HEK293T (cell line): ENCODE measurements at regions not wholly inside any gene's neighbourhood (a gene's known extent, or its start where the extent isn't known, plus 50 kb on each side); places are given as distances from the start of the nearest gene placed in this dataset.
"Not testable (repeated sequence)": the region's sequence is repeated elsewhere in the genome, so short reads cannot be mapped to it uniquely, and the experiment has no call there.

Experiments used
- CTCF ChIA-PET: fragments of 350-600 bp; formaldehyde crosslinking; extraction: SDS; loops from one replicate; lab custom pipeline; 2021; ENCODE audit warnings: antibody characterized with exemption, inconsistent platforms; lab: Yijun Ruan, JAX
- POLR2A ChIA-PET: fragments of 350-600 bp; formaldehyde crosslinking; extraction: SDS; loops from one replicate; lab custom pipeline; 2020; ENCODE audit warnings: antibody characterized with exemption, inconsistent platforms; lab: Yijun Ruan, JAX
- DNase-seq: peaks from one replicate; pipeline ENCODE4 v3.0.0; 2012; ENCODE audit warnings: mixed read lengths; ENCODE audit errors: extremely low spot score
- ARNT ChIP-seq: fragments of 450-650 bp; IDR thresholded peaks from 2 replicates; pipeline ENCODE4 v1.6.1; 2017; ENCODE audit warnings: mild to moderate bottlenecking
- BHLHE40 ChIP-seq: fragments of 450-650 bp; IDR thresholded peaks from 2 replicates; pipeline ENCODE4 v1.6.1; 2016; ENCODE audit warnings: mild to moderate bottlenecking, moderate library complexity, borderline replicate concordance
- CTBP1 ChIP-seq: fragments of 450-650 bp; IDR thresholded peaks from 2 replicates; pipeline ENCODE4 v1.6.1; 2016; ENCODE audit warnings: borderline replicate concordance
- ELF4 ChIP-seq: fragments of 450-650 bp; IDR thresholded peaks from 2 replicates; pipeline ENCODE4 v1.6.1; 2017; ENCODE audit warnings: antibody characterized with exemption
- FOXA1 ChIP-seq: fragments of 450-650 bp; IDR thresholded peaks from 2 replicates; pipeline ENCODE4 v1.6.1; 2016; ENCODE audit warnings: mild to moderate bottlenecking
- FOXK2 ChIP-seq: fragments of 450-650 bp; IDR thresholded peaks from 2 replicates; pipeline ENCODE4 v1.6.1; 2016; ENCODE audit warnings: mild to moderate bottlenecking
- FOXM1 ChIP-seq: fragments of 450-650 bp; IDR thresholded peaks from 2 replicates; pipeline ENCODE4 v1.6.1; 2017; ENCODE audit warnings: mild to moderate bottlenecking, borderline replicate concordance
- HDGF ChIP-seq: fragments of 450-650 bp; IDR thresholded peaks from 2 replicates; pipeline ENCODE4 v1.6.1; 2017; ENCODE audit warnings: antibody characterized with exemption, borderline replicate concordance
- L3MBTL2 ChIP-seq: fragments of 450-650 bp; conservative IDR thresholded peaks from 2 replicates; pipeline ENCODE4 v1.6.1; 2016; ENCODE audit warnings: mild to moderate bottlenecking
- LEF1 ChIP-seq: fragments of 450-650 bp; IDR thresholded peaks from 2 replicates; pipeline ENCODE4 v1.6.1; 2017; ENCODE audit warnings: mild to moderate bottlenecking, borderline replicate concordance
- NFRKB ChIP-seq: fragments of 450-650 bp; IDR thresholded peaks from 2 replicates; pipeline ENCODE4 v1.6.1; 2016; ENCODE audit warnings: mild to moderate bottlenecking, moderate library complexity
- PKNOX1 ChIP-seq: fragments of 450-650 bp; IDR thresholded peaks from 2 replicates; pipeline ENCODE4 v1.6.1; 2016
- SP1 ChIP-seq: fragments of 450-650 bp; IDR thresholded peaks from 2 replicates; pipeline ENCODE4 v1.6.1; 2017
- SUZ12 ChIP-seq: fragments of 450-650 bp; IDR thresholded peaks from 2 replicates; pipeline ENCODE4 v1.6.1; 2016; ENCODE audit warnings: mild to moderate bottlenecking
- TARDBP ChIP-seq: fragments of 450-650 bp; IDR thresholded peaks from 2 replicates; pipeline ENCODE4 v1.6.1; 2016
- ZNF384 ChIP-seq: fragments of 450-650 bp; IDR thresholded peaks from 2 replicates; pipeline ENCODE4 v1.6.1; 2016

- no peak for DNase-seq
- ChIA-PET POLR2A (no interaction called here), CTCF (no interaction called here)
- TF ChIP-seq FOXA1 = no peak
- TF ChIP-seq FOXK2 = no peak
- no peak for TF ChIP-seq LEF1
- no peak for TF ChIP-seq ELF4
- no peak for TF ChIP-seq FOXM1
Observed at GRCh38 chr5:166906991-166907713, 1384.3 kb upstream of the WWC1 start.

DNA sequence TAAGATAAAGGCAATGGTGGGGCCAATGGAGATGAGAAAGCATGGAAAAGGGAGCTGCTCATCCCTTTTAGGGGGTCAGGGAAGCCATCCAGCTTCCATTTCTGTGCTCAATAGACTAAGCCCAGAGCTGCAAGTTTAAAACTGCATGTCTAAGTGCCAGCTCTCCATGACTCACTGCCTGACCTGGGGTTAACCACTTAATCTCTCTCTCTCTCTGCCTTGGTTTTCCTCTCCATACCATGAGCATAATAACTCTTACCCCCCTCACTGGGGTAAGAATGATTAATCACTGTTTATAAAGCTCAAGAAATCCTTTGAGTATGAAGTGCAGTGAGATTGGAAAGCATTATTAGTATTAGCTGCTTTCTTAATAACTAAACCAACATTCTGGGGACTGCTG lies 1382.4 kb upstream of the WWC1 start:
- no peak for TF ChIP-seq PKNOX1
- no peak for TF ChIP-seq LEF1
- no peak for TF ChIP-seq CTBP1
- no peak for TF ChIP-seq SP1
- TF ChIP-seq ELF4 = no peak
- TF ChIP-seq ZNF384 = no peak
- no peak for DNase-seq
- POLR2A ChIA-PET = no interaction called here
- CTCF ChIA-PET = no interaction called here

DNA sequence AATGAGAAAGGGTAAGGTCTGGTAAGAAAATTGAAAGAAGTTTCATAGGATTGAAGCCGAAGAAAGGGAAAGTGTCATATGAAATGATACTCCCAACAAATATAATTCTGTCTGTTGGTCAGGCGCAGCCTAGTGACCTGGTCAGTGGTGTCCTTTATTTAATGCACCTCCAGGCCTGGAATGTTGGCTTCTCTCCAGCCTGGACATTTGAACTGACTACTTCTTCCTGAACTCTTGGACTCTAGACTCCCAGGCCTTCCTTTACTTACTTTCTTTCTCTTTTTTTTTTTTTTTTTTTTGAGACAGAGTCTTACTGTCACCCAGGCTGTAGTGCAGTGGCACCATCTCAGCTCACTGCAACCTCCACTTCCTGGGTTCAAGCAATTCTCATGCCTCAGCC lies 1381.5 kb upstream of the WWC1 start:
- ChIA-PET POLR2A (no interaction called here), CTCF (no interaction called here)
- TF ChIP-seq ZNF384 (no peak), FOXA1 (no peak), CTBP1 (no peak), TARDBP (no peak), PKNOX1 (no peak), SUZ12 (no peak), ELF4 (no peak), ARNT (no peak), NFRKB (no peak), HDGF (no peak), BHLHE40 (no peak), FOXM1 (no peak)
- no peak for DNase-seq

GRCh38 chr5:166910995-166911394 lies 1380.5 kb upstream of the WWC1 start:
- POLR2A ChIA-PET = no interaction called here
- TF ChIP-seq FOXK2 (no peak), HDGF (no peak), CTBP1 (no peak), LEF1 (no peak), TARDBP (no peak), PKNOX1 (no peak), NFRKB (no peak), L3MBTL2 (no peak), BHLHE40 (no peak), ARNT (no peak), SUZ12 (no peak), ELF4 (no peak), SP1 (no peak), ZNF384 (no peak), FOXM1 (no peak), FOXA1 (no peak)
- DNase-seq = no peak
- CTCF ChIA-PET = no interaction called here

DNA sequence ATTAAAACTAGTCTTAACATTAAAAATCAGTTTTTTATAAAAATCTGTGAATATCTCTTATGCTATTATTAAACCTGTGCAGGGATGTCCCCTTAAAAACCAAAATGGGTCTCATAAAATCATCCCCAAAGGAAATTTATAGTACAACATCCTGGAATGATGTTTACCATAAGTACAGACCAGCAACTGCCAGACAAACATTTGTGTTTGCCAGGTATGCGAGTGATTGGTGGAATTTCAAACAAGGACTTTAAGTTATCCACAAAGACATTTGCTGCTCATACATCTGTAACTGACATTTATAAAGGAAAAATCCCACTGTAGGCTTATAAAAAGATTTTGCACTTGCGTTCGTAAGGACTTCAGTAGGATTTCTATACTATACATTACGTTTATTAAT lies 1375.4 kb upstream of the WWC1 start:
- TF ChIP-seq BHLHE40 (no peak), SUZ12 (no peak), LEF1 (no peak), PKNOX1 (no peak), NFRKB (no peak), ARNT (no peak), SP1 (no peak), FOXK2 (no peak), ZNF384 (no peak), L3MBTL2 (no peak)
- ChIA-PET POLR2A (no interaction called here), CTCF (no interaction called here)
- DNase-seq = no peak

DNA sequence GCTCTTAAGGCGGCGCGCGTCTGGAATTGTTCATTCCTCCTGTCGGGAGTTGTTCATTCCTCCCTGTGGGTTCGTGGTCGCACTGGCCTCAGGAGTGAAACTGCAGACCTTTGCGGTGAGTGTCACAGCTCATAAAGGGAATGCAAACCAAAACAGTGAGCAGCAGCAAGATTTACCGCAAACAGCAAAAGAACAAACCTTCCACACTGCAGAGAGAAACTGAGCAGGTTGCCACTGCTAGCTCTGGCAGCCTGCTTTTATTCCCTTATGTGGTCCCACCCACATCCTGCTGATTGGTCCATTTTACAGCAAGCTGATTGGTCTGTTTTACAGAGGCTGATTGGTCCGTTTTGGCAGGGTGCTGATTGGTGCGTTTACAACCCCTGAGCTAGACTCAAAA lies 1365.3 kb upstream of the WWC1 start:
- TF ChIP-seq ELF4 (no peak), BHLHE40 (no peak), ARNT (no peak), HDGF (no peak), LEF1 (no peak), NFRKB (no peak), SUZ12 (no peak), TARDBP (no peak), PKNOX1 (no peak), L3MBTL2 (no peak), SP1 (no peak), ZNF384 (no peak), FOXM1 (no peak), FOXK2 (no peak), CTBP1 (no peak), FOXA1 (no peak)
- DNase-seq = no peak
- ChIA-PET POLR2A (no interaction called here), CTCF (no interaction called here)

DNA sequence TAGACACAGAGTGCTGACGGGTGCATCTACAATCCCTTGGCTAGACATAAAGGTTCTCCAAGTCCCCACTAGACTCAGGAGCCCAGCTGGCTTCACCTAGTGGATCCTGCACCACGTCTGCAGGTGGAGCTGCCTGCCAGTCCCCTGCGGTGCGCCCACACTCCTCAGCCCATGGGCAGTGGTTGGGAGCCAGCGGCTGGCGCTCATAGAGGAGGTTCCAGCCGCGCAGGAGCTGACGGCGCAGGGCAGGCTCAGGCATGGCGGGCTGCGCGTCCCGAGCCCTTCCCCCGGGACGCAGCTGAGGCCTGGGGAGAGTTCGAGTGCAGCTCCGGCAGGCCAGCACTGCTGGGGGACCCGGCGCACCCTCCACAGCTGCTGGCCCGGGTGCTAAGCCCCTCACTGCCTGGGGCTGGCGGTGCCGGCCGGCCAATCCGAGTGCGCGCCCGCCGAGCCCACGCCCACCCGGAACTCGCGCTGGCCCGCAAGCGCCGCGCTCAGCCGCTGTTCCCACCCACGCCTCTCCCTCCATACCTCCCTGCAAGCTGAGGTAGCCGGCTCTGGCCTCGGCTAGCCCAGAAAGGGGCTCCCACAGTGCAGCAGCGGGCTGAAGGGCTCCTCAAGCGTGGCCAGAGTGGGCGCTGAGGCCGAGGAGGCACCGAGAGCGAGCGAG lies 1364.5 kb upstream of the WWC1 start:
- CTCF ChIA-PET, DNase-seq, POLR2A ChIA-PET: not testable (repeated sequence)
